ENCODE measurements at regions not wholly inside any gene's neighbourhood (a gene's known extent, or its start where the extent isn't known, plus 50 kb on each side); places are given as distances from the start of the nearest gene placed in this dataset.
"Not testable (repeated sequence)": the region's sequence is repeated elsewhere in the genome, so short reads cannot be mapped to it uniquely, and the experiment has no call there.

DNA sequence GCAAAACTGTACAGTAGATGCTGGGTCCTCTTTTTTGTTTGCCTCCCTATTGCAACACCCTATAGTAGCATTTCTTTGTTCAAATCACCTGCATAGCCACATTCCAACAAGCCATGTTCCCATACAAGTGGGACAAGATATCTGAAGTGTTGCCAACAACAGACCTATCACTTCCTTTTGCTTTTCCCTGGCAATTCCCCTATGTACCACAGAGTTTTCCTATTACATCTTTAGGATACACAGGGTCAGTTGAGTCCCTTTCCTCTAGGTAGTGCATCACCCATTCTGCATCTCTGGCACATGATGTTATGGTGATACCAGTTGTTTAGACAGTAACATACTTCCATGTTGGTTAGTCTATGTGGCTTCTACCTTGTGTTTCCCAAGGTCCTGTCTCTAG is 125.1 kb upstream of the FBXL7 start:
- H3K4me3 Mint-ChIP-seq = no peak overlapping the region
- no peaks in the 10 kb centered on the region for H3K4me1 Mint-ChIP-seq
- no peaks in the 10 kb centered on the region for H3K9me3 Mint-ChIP-seq
- H3K36me3 Mint-ChIP-seq = no peaks in the 10 kb centered on the region
- no peaks in the 10 kb centered on the region for H3K27me3 Mint-ChIP-seq
- H3K27ac Mint-ChIP-seq = no peak overlapping the region
- ATAC-seq (replicated peaks) = no peak
- no peak for DNase-seq

GRCh38 chr5:15373151-15373550 is 126.8 kb upstream of the FBXL7 start:
- H3K9me3 Mint-ChIP-seq = peaks cover 0 to 2% of the 10 kb centered on the region in 2 donors
- H3K4me1 Mint-ChIP-seq = no peaks in the 10 kb centered on the region
- no peaks in the 10 kb centered on the region for H3K36me3 Mint-ChIP-seq
- H3K27me3 Mint-ChIP-seq = no peaks in the 10 kb centered on the region
- ATAC-seq (replicated peaks) (no peak), DNase-seq (no peak)
- H3K4me3 Mint-ChIP-seq = no peak overlapping the region
- no peak overlapping the region for H3K27ac Mint-ChIP-seq

- no peaks in the 10 kb centered on the region for H3K36me3 Mint-ChIP-seq
- H3K27ac Mint-ChIP-seq = no peak overlapping the region
- no peak overlapping the region for H3K4me3 Mint-ChIP-seq
- H3K9me3 Mint-ChIP-seq = peaks cover 6% of the 10 kb centered on the region in 2 donors
- ATAC-seq (replicated peaks) (no peak), DNase-seq (no peak)
- H3K27me3 Mint-ChIP-seq = no peaks in the 10 kb centered on the region
- H3K4me1 Mint-ChIP-seq = no peaks in the 10 kb centered on the region
Measured at GRCh38 chr5:15371184-15371583, 128.8 kb upstream of the FBXL7 start.

DNA sequence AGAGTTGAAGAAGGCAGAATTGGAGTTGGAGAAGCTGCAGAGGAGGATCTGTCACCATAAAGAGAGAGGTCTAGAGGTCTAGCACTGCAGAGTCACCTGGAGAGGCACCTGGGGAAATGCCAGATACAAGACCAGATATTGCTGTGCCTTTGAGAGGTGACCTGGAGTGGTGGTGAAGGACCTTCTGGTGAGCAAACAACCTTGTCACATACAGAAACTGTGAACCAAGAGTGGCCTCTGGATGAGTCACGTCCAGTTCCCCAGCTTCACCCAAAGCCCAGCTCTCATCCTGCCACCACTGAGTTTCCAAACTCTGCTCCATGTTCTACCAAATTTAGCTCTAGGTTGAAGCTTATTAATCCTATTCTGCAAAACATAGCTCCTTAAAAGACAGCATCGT is 131.1 kb upstream of the FBXL7 start:
- Mint-ChIP-seq H3K9me3 (peaks cover 6% of the 10 kb centered on the region in 2 donors), H3K4me1 (no peaks in the 10 kb centered on the region), H3K27me3 (no peaks in the 10 kb centered on the region), H3K36me3 (no peaks in the 10 kb centered on the region), H3K4me3 (no peak overlapping the region), H3K27ac (no peak overlapping the region)
- DNase-seq (no peak), ATAC-seq (replicated peaks) (no peak)

- H3K27me3 Mint-ChIP-seq = no peaks in the 10 kb centered on the region
- no peak for ATAC-seq (replicated peaks)
- no peak overlapping the region for H3K27ac Mint-ChIP-seq
- peaks cover 6 to 8% of the 10 kb centered on the region in 2 donors for H3K9me3 Mint-ChIP-seq
- no peak for DNase-seq
- H3K4me3 Mint-ChIP-seq = no peak overlapping the region
- no peaks in the 10 kb centered on the region for H3K4me1 Mint-ChIP-seq
- no peaks in the 10 kb centered on the region for H3K36me3 Mint-ChIP-seq
Measured at GRCh38 chr5:15367489-15367888, 132.5 kb upstream of the FBXL7 start.

DNA sequence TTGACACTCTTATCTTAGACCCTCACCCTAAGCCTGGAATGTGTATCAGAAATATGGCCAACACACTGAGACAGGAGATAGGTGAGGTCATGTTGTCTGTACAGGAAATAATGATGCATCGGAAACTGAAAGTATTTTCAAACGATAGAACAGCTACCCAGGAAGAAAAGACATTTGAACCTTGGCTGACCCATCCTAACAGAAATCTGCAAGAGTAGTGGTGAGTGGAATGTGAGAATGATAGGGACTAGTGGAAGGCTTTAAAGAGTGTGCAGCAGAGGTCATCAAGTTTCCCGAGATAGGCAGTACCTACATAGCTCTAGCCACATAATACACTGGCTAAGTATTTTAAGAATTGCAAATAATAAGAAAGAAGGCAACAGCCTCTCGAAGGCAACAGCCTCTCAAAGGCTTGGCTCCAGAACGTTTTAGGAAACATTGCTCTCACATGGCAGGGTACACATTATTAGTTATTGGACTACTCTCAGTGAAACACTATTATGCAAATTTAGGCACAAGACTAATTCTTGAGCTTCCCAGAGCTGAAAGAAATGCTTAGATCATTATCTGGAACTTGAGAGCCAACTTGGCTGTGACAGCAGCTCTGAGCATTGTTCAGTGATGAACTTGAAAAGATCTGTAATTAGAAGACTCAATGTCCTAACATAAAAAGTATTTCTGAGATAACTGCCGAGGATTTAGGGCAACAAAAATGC is 133.1 kb upstream of the FBXL7 start:
- Mint-ChIP-seq H3K27ac (no peak overlapping the region), H3K4me3 (no peak overlapping the region), H3K4me1 (no peaks in the 10 kb centered on the region), H3K9me3 (peaks cover 6 to 8% of the 10 kb centered on the region in 2 donors), H3K36me3 (no peaks in the 10 kb centered on the region), H3K27me3 (no peaks in the 10 kb centered on the region)
- no peak for DNase-seq
- no peak for ATAC-seq (replicated peaks)

DNA sequence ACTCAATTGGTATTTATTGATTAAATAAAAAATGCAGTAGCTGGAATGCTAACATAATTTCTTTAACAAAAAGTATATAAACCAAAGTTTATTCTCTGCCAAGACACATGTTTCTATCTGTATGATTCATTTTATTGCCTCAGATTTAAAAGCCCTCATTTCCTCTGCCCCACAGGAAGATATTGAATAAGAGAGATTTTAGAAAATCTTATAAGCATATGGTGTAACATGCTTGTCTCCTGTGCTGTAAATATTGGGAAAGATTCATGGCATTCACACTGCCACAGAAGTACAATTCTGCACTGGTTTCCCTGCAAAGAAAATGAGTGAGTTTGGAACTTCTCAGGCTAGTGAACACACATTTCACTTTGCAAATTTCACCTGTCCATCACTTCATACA is 134.9 kb upstream of the FBXL7 start:
- Mint-ChIP-seq H3K4me3 (no peak overlapping the region), H3K27ac (no peak overlapping the region), H3K27me3 (no peaks in the 10 kb centered on the region), H3K9me3 (peaks cover 6 to 10% of the 10 kb centered on the region in 2 donors), H3K36me3 (no peaks in the 10 kb centered on the region), H3K4me1 (no peaks in the 10 kb centered on the region)
- ATAC-seq (replicated peaks) = no peak
- DNase-seq = no peak

- Mint-ChIP-seq H3K27ac (no peak overlapping the region), H3K9me3 (peaks cover 6 to 13% of the 10 kb centered on the region in 2 donors), H3K4me3 (no peak overlapping the region), H3K27me3 (no peaks in the 10 kb centered on the region), H3K36me3 (no peaks in the 10 kb centered on the region), H3K4me1 (no peaks in the 10 kb centered on the region)
- DNase-seq (no peak), ATAC-seq (replicated peaks) (no peak)
Measured at GRCh38 chr5:15363601-15364000, 136.4 kb upstream of the FBXL7 start.

GRCh38 chr5:15357092-15357453 is 142.9 kb upstream of the FBXL7 start:
- not testable (repeated sequence) for H3K36me3 Mint-ChIP-seq; H3K27me3 Mint-ChIP-seq; H3K27ac Mint-ChIP-seq; ATAC-seq (replicated peaks); H3K9me3 Mint-ChIP-seq; DNase-seq; H3K4me1 Mint-ChIP-seq; H3K4me3 Mint-ChIP-seq

- H3K4me1 Mint-ChIP-seq; ATAC-seq (replicated peaks); H3K36me3 Mint-ChIP-seq; H3K27ac Mint-ChIP-seq; H3K4me3 Mint-ChIP-seq; DNase-seq; H3K9me3 Mint-ChIP-seq; H3K27me3 Mint-ChIP-seq: not testable (repeated sequence)
Measured at GRCh38 chr5:15356308-15357091, 143.5 kb upstream of the FBXL7 start.

DNA sequence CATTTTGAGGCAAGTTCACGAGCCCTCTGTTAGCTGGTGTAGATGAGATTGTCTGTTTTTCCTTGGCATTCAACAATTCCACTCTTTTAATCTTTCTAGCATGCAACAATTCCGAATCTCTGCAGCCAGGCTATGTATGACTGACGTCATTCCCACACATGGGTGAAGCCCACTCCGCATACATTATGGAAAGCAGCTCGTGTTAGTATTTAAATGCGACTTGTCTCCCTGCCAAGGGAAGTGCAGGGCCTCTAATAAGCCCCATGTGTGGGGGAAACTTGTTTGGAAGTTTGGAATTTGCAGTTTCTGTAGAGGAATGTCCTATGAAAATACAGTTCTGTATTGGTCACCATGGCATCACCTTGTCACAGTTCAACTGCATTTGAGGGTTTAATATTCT is 146.0 kb upstream of the FBXL7 start:
- Mint-ChIP-seq H3K27ac (no peak overlapping the region), H3K4me1 (no peaks in the 10 kb centered on the region), H3K27me3 (no peaks in the 10 kb centered on the region), H3K36me3 (no peaks in the 10 kb centered on the region), H3K4me3 (no peak overlapping the region), H3K9me3 (peaks cover 5 to 9% of the 10 kb centered on the region in 2 donors)
- DNase-seq (no peak), ATAC-seq (replicated peaks) (no peak)

DNA sequence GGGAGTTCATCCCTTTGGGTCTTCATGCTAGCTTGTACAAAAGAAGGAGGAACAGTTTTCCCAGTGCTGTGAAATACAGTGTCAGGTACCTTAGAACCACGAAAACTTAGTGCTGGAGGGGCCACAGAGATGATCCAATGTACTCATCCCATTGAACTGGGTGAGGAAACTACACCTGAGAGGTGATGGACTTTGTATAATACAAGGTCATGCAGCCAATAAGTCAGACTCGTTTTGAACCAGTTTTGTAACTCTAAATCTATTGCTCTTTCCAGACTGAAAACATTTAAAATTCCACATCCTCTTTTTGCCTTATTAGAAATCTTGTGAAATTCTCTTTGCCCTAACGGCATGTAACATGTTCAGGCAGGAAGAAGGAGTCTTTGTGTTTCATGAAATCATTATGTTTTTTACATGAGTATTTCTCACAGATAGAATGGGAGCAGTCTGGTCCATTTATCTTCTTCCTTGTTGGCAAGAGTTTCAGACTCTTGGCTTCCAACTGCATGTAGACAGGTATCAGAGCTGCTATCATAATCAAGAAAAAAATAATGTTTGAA is 146.8 kb upstream of the FBXL7 start:
- no peaks in the 10 kb centered on the region for H3K4me1 Mint-ChIP-seq
- H3K4me3 Mint-ChIP-seq = no peak overlapping the region
- H3K9me3 Mint-ChIP-seq = peaks cover 1 to 9% of the 10 kb centered on the region in 2 donors
- no peaks in the 10 kb centered on the region for H3K27me3 Mint-ChIP-seq
- no peak overlapping the region for H3K27ac Mint-ChIP-seq
- no peak for DNase-seq
- no peaks in the 10 kb centered on the region for H3K36me3 Mint-ChIP-seq
- no peak for ATAC-seq (replicated peaks)

DNA sequence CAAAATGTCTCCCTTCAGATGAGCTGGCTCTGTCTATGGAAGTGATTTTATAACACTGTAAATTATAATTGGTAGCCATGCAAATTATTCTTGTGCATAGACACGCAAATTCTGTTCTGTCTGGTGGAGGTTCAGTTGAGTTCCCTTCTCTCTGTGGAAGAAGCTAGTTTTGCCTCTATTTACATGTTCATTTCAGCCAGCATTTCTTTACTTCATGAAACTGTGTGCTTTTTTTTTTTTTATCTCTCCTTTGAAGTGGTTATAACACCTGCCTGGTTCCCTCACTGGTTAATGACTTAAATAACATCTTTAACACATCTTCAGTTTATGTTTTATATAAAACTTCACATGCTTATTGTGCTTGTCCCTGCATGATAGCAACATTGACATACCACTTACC is 149.4 kb upstream of the FBXL7 start:
- ATAC-seq (replicated peaks) (no peak), DNase-seq (no peak)
- H3K27me3 Mint-ChIP-seq = no peaks in the 10 kb centered on the region
- H3K4me1 Mint-ChIP-seq = no peaks in the 10 kb centered on the region
- H3K9me3 Mint-ChIP-seq = peaks cover 0 to 4% of the 10 kb centered on the region in 2 donors
- no peak overlapping the region for H3K27ac Mint-ChIP-seq
- no peaks in the 10 kb centered on the region for H3K36me3 Mint-ChIP-seq
- H3K4me3 Mint-ChIP-seq = no peak overlapping the region

GRCh38 chr5:15346738-15347137 is 153.2 kb upstream of the FBXL7 start:
- H3K9me3 Mint-ChIP-seq = no peaks in the 10 kb centered on the region
- no peak overlapping the region for H3K27ac Mint-ChIP-seq
- DNase-seq (no peak), ATAC-seq (replicated peaks) (no peak)
- H3K36me3 Mint-ChIP-seq = no peaks in the 10 kb centered on the region
- no peaks in the 10 kb centered on the region for H3K4me1 Mint-ChIP-seq
- no peak overlapping the region for H3K4me3 Mint-ChIP-seq
- H3K27me3 Mint-ChIP-seq = no peaks in the 10 kb centered on the region

- no peaks in the 10 kb centered on the region for H3K4me1 Mint-ChIP-seq
- no peak overlapping the region for H3K4me3 Mint-ChIP-seq
- H3K36me3 Mint-ChIP-seq = no peaks in the 10 kb centered on the region
- no peak overlapping the region for H3K27ac Mint-ChIP-seq
- no peaks in the 10 kb centered on the region for H3K9me3 Mint-ChIP-seq
- no peak for DNase-seq
- ATAC-seq (replicated peaks) = no peak
- H3K27me3 Mint-ChIP-seq = no peaks in the 10 kb centered on the region
Measured at GRCh38 chr5:15344954-15345353, 155.0 kb upstream of the FBXL7 start.
